RWPE2 (cell line): ENCODE measurements at regions not wholly inside any gene's neighbourhood (a gene's known extent, or its start where the extent isn't known, plus 50 kb on each side); places are given as distances from the start of the nearest gene placed in this dataset.

Experiments
- ATAC-seq: fragments of 200-7000 bp; cut with Tn5 transposase; 3 replicates; pipeline ENCODE4 v1.9.1; 2021; ENCODE audit warnings: low read depth
- DNase-seq: peaks from one replicate; pipeline ENCODE4 v3.0.0-alpha.2; 2020; ENCODE audit warnings: low spot score
- H3K27ac ChIP-seq: fragments of 450-650 bp; 2 replicates; pipeline ENCODE4 v1.5.1; 2017; ENCODE audit warnings: mild to moderate bottlenecking; ENCODE audit not compliant: poor library complexity, severe bottlenecking
- H3K27me3 ChIP-seq: fragments of 250-450 bp; sonication (Bioruptor Pico); 2 replicates; pipeline ENCODE4 v1.5.1; 2021; ENCODE audit warnings: mild to moderate bottlenecking, moderate library complexity; ENCODE audit not compliant: insufficient read depth, poor library complexity, severe bottlenecking
- H3K36me3 ChIP-seq: fragments of 250-450 bp; sonication (Bioruptor Pico); 2 replicates; pipeline ENCODE4 v1.5.1; 2020; ENCODE audit warnings: low read depth, mild to moderate bottlenecking, moderate library complexity
- H3K4me1 ChIP-seq: fragments of 250-450 bp; sonication (Bioruptor Pico); 2 replicates; pipeline ENCODE4 v1.5.1; 2021; ENCODE audit warnings: mild to moderate bottlenecking, moderate library complexity; ENCODE audit not compliant: insufficient read depth, poor library complexity, severe bottlenecking
- H3K4me3 ChIP-seq: fragments of 250-450 bp; sonication (Bioruptor Pico); 2 replicates; pipeline ENCODE4 v1.5.1; 2021; ENCODE audit warnings: mild to moderate bottlenecking, moderate library complexity; ENCODE audit not compliant: severe bottlenecking
- H3K9me3 ChIP-seq: fragments of 250-450 bp; sonication (Bioruptor Pico); 2 replicates; pipeline ENCODE4 v1.5.1; 2021; ENCODE audit warnings: mild to moderate bottlenecking, moderate library complexity; ENCODE audit not compliant: severe bottlenecking
- CTCF ChIP-seq: fragments of 450-650 bp; IDR thresholded peaks from one replicate; pipeline ENCODE4 v1.5.1; 2017; ENCODE audit warnings: mild to moderate bottlenecking, moderate library complexity; ENCODE audit not compliant: poor library complexity, severe bottlenecking

DNA sequence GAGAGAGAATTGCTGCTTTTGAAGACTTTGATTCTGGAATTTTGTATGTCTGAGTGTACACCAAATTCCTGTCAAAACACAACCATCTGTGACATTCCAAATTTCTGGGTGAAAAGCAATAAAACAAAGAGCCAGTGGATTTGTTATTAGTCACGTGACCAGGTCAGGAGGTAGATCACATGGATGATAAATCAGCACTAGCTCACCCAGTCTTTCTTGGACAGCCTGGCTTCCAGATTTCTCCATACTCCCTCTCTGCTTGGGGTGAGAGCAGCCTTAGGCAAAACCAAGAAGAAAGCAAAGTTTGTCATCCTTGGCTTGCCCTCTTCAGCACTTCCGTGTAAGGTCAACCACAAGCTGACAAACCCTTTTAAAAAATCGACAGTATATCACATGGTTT lies 194.2 kb downstream of the CLCN4 start:
- no peak for TF ChIP-seq CTCF
- ATAC-seq, result 0 out of 3 replicates have a peak, but pooled peaks have one; percentile 23
- H3K36me3 ChIP-seq, result no peaks in the 10 kb centered on the region

GRCh38 chrX:10352536-10352935 lies 195.8 kb downstream of the CLCN4 start:
- ATAC-seq, result no peak
- no peak for DNase-seq
- no peak for TF ChIP-seq CTCF
- H3K36me3 ChIP-seq, result no peaks in the 10 kb centered on the region
- H3K4me3 ChIP-seq, result no peak overlapping the region
- no peak overlapping the region for H3K27ac ChIP-seq
- no peaks in the 10 kb centered on the region for H3K9me3 ChIP-seq
- no peaks in the 10 kb centered on the region for H3K4me1 ChIP-seq
- H3K27me3 ChIP-seq, result no peaks in the 10 kb centered on the region

More for the DNA sequence above, 194.2 kb downstream of the CLCN4 start:
- DNase-seq, result no peak
- Histone ChIP-seq H3K27ac (no peak overlapping the region), H3K27me3 (no peaks in the 10 kb centered on the region), H3K9me3 (no peaks in the 10 kb centered on the region), H3K4me1 (no peaks in the 10 kb centered on the region), H3K4me3 (no peak overlapping the region)

- no peaks in the 10 kb centered on the region for H3K4me1 ChIP-seq
- H3K4me3 ChIP-seq, result no peak overlapping the region
- H3K27ac ChIP-seq, result no peak overlapping the region
- DNase-seq, result no peak
- no peaks in the 10 kb centered on the region for H3K9me3 ChIP-seq
- ATAC-seq, result peak; percentile 72
- TF ChIP-seq CTCF, result no peak
- no peaks in the 10 kb centered on the region for H3K36me3 ChIP-seq
- no peaks in the 10 kb centered on the region for H3K27me3 ChIP-seq
Observed at GRCh38 chrX:10356979-10357378, 200.2 kb downstream of the CLCN4 start.

- no peak for DNase-seq
- Histone ChIP-seq H3K27me3 (no peaks in the 10 kb centered on the region), H3K9me3 (no peaks in the 10 kb centered on the region), H3K27ac (no peak overlapping the region), H3K4me1 (no peaks in the 10 kb centered on the region), H3K4me3 (no peak overlapping the region), H3K36me3 (no peaks in the 10 kb centered on the region)
- no peak for TF ChIP-seq CTCF
- no peak for ATAC-seq
Observed at GRCh38 chrX:10358958-10359357, 202.2 kb downstream of the CLCN4 start.

DNA sequence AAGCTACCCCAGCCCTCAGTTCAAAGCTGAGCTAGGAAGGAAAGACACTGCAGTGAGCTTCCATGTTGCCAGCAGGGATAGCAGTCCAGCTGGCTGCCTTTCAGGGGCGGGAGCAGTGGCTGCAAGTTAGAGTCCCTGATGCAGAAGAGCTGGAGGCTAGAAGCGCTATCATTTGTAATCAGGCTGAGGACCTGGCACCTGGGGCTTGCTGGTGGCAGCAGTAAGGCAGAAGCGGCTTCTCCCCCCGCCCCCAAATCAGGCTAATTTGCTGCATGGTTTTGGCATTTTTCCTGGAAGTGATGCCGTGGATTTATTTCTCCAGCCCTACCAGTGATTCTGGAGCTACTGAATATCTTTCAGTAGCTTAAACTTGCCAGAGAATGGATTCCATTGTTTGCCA lies 203.3 kb downstream of the CLCN4 start:
- Histone ChIP-seq H3K4me3 (no peak overlapping the region), H3K4me1 (no peaks in the 10 kb centered on the region), H3K9me3 (no peaks in the 10 kb centered on the region), H3K27ac (no peak overlapping the region), H3K27me3 (no peaks in the 10 kb centered on the region), H3K36me3 (no peaks in the 10 kb centered on the region)
- no peak for TF ChIP-seq CTCF
- no peak for DNase-seq
- ATAC-seq, result no peak
